HG03280 (cell line): ENCODE measurements at regions not wholly inside any gene's neighbourhood (a gene's known extent, or its start where the extent isn't known, plus 50 kb on each side); places are given as distances from the start of the nearest gene placed in this dataset.

Experiments
- ATAC-seq: cut with Tn5 transposase; IDR thresholded peaks from one replicate; pipeline ENCODE4 v1.9.1; 2021; ENCODE audit warnings: mild to moderate bottlenecking, moderate library complexity; ENCODE audit not compliant: unreplicated experiment

- ATAC-seq, result no peak
These were observed 175.4 kb upstream of the GBE1 start for GRCh38 chr3:81936817-81937216.

GRCh38 chr3:81932681-81933080 is 171.2 kb upstream of the GBE1 start:
- ATAC-seq, result no peak

GRCh38 chr3:81931265-81932251 is 170.1 kb upstream of the GBE1 start:
- ATAC-seq, result no peak

- ATAC-seq, result no peak
These were observed 168.3 kb upstream of the GBE1 start for GRCh38 chr3:81929697-81930096.

- no peak for ATAC-seq
These were observed 166.4 kb upstream of the GBE1 start for GRCh38 chr3:81927811-81928210.

GRCh38 chr3:81925385-81925784 is 163.9 kb upstream of the GBE1 start:
- ATAC-seq, result no peak

GRCh38 chr3:81923038-81923437 is 161.6 kb upstream of the GBE1 start:
- no peak for ATAC-seq

GRCh38 chr3:81922404-81922803 is 161.0 kb upstream of the GBE1 start:
- no peak for ATAC-seq

GRCh38 chr3:81920816-81921215 is 159.4 kb upstream of the GBE1 start:
- no peak for ATAC-seq

GRCh38 chr3:81916890-81917289 is 155.4 kb upstream of the GBE1 start:
- ATAC-seq, result no peak

GRCh38 chr3:81913886-81914663 is 152.6 kb upstream of the GBE1 start:
- ATAC-seq, result no peak

- ATAC-seq, result no peak
These were observed 149.8 kb upstream of the GBE1 start for GRCh38 chr3:81911221-81911620.

GRCh38 chr3:81910244-81910852 is 148.9 kb upstream of the GBE1 start:
- ATAC-seq, result no peak

GRCh38 chr3:81909796-81910195 is 148.4 kb upstream of the GBE1 start:
- ATAC-seq, result no peak

- ATAC-seq, result no peak
These were observed 147.1 kb upstream of the GBE1 start for GRCh38 chr3:81908561-81908960.

- no peak for ATAC-seq
These were observed 136.9 kb upstream of the GBE1 start for GRCh38 chr3:81898336-81898735.

GRCh38 chr3:81894598-81894997 is 133.2 kb upstream of the GBE1 start:
- no peak for ATAC-seq

GRCh38 chr3:81891055-81891895 is 129.8 kb upstream of the GBE1 start:
- ATAC-seq, result no peak

GRCh38 chr3:81888914-81889557 is 127.6 kb upstream of the GBE1 start:
- no peak for ATAC-seq

- ATAC-seq, result no peak
These were observed 126.0 kb upstream of the GBE1 start for GRCh38 chr3:81887448-81887847.
